HepG2 (cell line): ENCODE measurements at regions not wholly inside any gene's neighbourhood (a gene's known extent, or its start where the extent isn't known, plus 50 kb on each side); places are given as distances from the start of the nearest gene placed in this dataset.

Source experiments
- ATAC-seq: fragments of 200-7000 bp; cut with Tn5 transposase; 3 replicates; pipeline ENCODE4 v1.9.1; 2020; ENCODE audit warnings: mild to moderate bottlenecking, moderate library complexity
- BruUV-seq: library from RNA; stranded (reverse); fragments of 400-500 nt; replicated peaks from 2 replicates; lab custom pipeline; 2021; lab: Mats Ljungman, UMichigan
- CTCF ChIA-PET: fragments of 300-600 bp; formaldehyde crosslinking; extraction: SDS; loops from one replicate; lab custom pipeline; 2021; ENCODE audit warnings: low total read pairs, inconsistent platforms, low intra/inter-chr PET ratio; lab: Yijun Ruan, JAX
- POLR2A ChIA-PET: fragments of 350-600 bp; sonication (Branson Sonifier 250); formaldehyde crosslinking; loops from one replicate; lab custom pipeline; 2020; ENCODE audit warnings: antibody characterized with exemption, inconsistent platforms; lab: Yijun Ruan, JAX
- DNase-seq: peaks from one replicate; pipeline ENCODE4 v3.0.0-alpha.2; 2015; ENCODE audit warnings: low spot score
- FAIRE-seq: peaks from 3 replicates; lab custom pipeline; 2011; peaks lifted over from hg19 to GRCh38; lab: Jason Lieb, UNC
- H2AFZ ChIP-seq: one replicate; pipeline ENCODE4 v1.6.1; 2011; ENCODE audit warnings: low read length, inconsistent platforms
- H3K27ac ChIP-seq: fragments of 300-600 bp; 3 replicates; pipeline ENCODE4 v1.8.0; 2011; ENCODE audit warnings: mixed run types, mild to moderate bottlenecking, mixed read lengths, low read length, inconsistent platforms; ENCODE audit not compliant: insufficient read depth; ENCODE audit errors: extremely low read length
- H3K27me3 ChIP-seq, 2 experiments: fragments of 200-600 bp in 1 of 2; 2 replicates in 1 of 2; 3 replicates in 1 of 2; pipeline versions ENCODE4 v1.6.0 to v1.8.0; 2011; ENCODE audit warnings: low read length in 2 of 2, mild to moderate bottlenecking in 2 of 2, moderate library complexity in 2 of 2, inconsistent platforms in 1 of 2; ENCODE audit not compliant: insufficient read depth in 2 of 2, control insufficient read depth in 1 of 2
- H3K36me3 ChIP-seq, 2 experiments: fragments of 200-600 bp in 1 of 2; replicated peaks in 1 of 2; 2 replicates in 1 of 2; 3 replicates in 1 of 2; pipeline versions ENCODE4 v1.5.1 to v1.8.0; 2011; ENCODE audit warnings: low read length in 2 of 2, inconsistent platforms in 1 of 2; ENCODE audit not compliant: insufficient read depth in 2 of 2, control insufficient read depth in 1 of 2
- H3K4me1 ChIP-seq: 2 replicates; pipeline ENCODE4 v1.5.1; 2012; ENCODE audit warnings: low read length, inconsistent platforms; ENCODE audit not compliant: insufficient read depth
- H3K4me2 ChIP-seq: 2 replicates; pipeline ENCODE4 v1.6.0; 2011; ENCODE audit warnings: low read depth, low read length, inconsistent platforms
- H3K4me3 ChIP-seq, 3 experiments: fragments of 200-600 bp in 1 of 3; sonication (generic), shearing (Covaris generic) in 1 of 3; replicated peaks in 1 of 3; 2 replicates each; pipeline ENCODE4 v1.5.1; 2011 to 2016; ENCODE audit warnings: low read length in 3 of 3, inconsistent platforms in 2 of 3, low read depth in 2 of 3, mild to moderate bottlenecking in 2 of 3, control low read depth in 1 of 3, mixed read lengths in 1 of 3; ENCODE audit not compliant: insufficient read depth in 1 of 3
- H3K79me2 ChIP-seq: one replicate; pipeline ENCODE4 v1.6.1; 2011; ENCODE audit warnings: low read length, inconsistent platforms; ENCODE audit not compliant: insufficient read depth
- H3K9ac ChIP-seq: 2 replicates; pipeline ENCODE4 v1.6.0; 2011; ENCODE audit warnings: mild to moderate bottlenecking, low read depth, low read length, inconsistent platforms; ENCODE audit not compliant: insufficient read depth
- H3K9me3 ChIP-seq: 2 replicates; pipeline ENCODE4 v1.5.1; 2012; ENCODE audit warnings: mild to moderate bottlenecking, low read length
- H4K20me1 ChIP-seq: 2 replicates; pipeline ENCODE4 v1.6.0; 2011; ENCODE audit warnings: inconsistent platforms, mild to moderate bottlenecking, low read length, moderate library complexity; ENCODE audit not compliant: insufficient read depth
- ATF7-NPFF ChIP-seq: sonication (generic); formaldehyde crosslinking; IDR thresholded peaks from 2 replicates; pipeline ENCODE4 v1.8.1; 2023; ENCODE audit warnings: mild to moderate bottlenecking, low read depth, missing genetic modification reagents, moderate library complexity
- BRCA1 ChIP-seq: sonication (generic); formaldehyde crosslinking; IDR thresholded peaks from 2 replicates; pipeline ENCODE4 v1.4.0; 2020; ENCODE audit warnings: missing genetic modification reagents
- DMAP1 ChIP-seq: IDR thresholded peaks from 2 replicates; pipeline ENCODE4 v1.6.1; 2016
- SMAD3 ChIP-seq: sonication (generic); formaldehyde crosslinking; IDR thresholded peaks from 2 replicates; pipeline ENCODE4 v1.4.0; 2020; ENCODE audit warnings: missing genetic modification reagents
- TP53 ChIP-seq: sonication (generic); formaldehyde crosslinking; conservative IDR thresholded peaks from 2 replicates; pipeline ENCODE4 v1.4.0; 2020; ENCODE audit warnings: missing genetic modification reagents
- TSC22D2 ChIP-seq: sonication (generic); formaldehyde crosslinking; IDR thresholded peaks from 2 replicates; pipeline ENCODE4 v1.5.1; 2020; ENCODE audit warnings: missing genetic modification reagents, mild to moderate bottlenecking, borderline replicate concordance
- ZNF501 ChIP-seq: sonication (generic); formaldehyde crosslinking; IDR thresholded peaks from 2 replicates; pipeline ENCODE4 v1.5.1; 2020; ENCODE audit warnings: mild to moderate bottlenecking, moderate library complexity, missing genetic modification reagents
- ZNF713 ChIP-seq: sonication (generic); formaldehyde crosslinking; IDR thresholded peaks from 2 replicates; pipeline ENCODE4 v1.4.0; 2020; ENCODE audit warnings: mild to moderate bottlenecking, missing genetic modification reagents
- ZNF775 ChIP-seq: sonication (generic); formaldehyde crosslinking; IDR thresholded peaks from 2 replicates; pipeline ENCODE4 v1.4.0; 2020; ENCODE audit warnings: missing genetic modification reagents, mild to moderate bottlenecking, moderate library complexity, borderline replicate concordance
- WGBS: methylation state at CpG from one replicate; pipeline ENCODE4 v1.1.6; 2017; ENCODE audit warnings: low lambda C conversion rate; 5-methylcytosine and 5-hydroxymethylcytosine counted together
- in situ Hi-C: cut with HindIII; loops from 2 replicates; pipeline ENCODE4 v1.10.0; 2017; ENCODE audit warnings: low pct_unique_long_range_greater_than_20kb; ENCODE audit not compliant: extremely low pct_ligation_motif_present
- intact Hi-C: fragments of 100-400 bp; cut with micrococcal nuclease; formaldehyde crosslinking; loops from one replicate; pipeline ENCODE4 v1.10.0; 2022; ENCODE audit not compliant: unreplicated experiment
- TF ChIP-seq, protein P1 (sequence below): IDR thresholded peaks from 2 replicates; pipeline ENCODE4 v1.6.1; 2016; ENCODE audit warnings: mild to moderate bottlenecking
- TF ChIP-seq, protein P2 (sequence below): sonication (generic); formaldehyde crosslinking; IDR thresholded peaks from 2 replicates; pipeline ENCODE4 v1.9.0; 2022; ENCODE audit warnings: low read depth, missing genetic modification reagents

DNA sequence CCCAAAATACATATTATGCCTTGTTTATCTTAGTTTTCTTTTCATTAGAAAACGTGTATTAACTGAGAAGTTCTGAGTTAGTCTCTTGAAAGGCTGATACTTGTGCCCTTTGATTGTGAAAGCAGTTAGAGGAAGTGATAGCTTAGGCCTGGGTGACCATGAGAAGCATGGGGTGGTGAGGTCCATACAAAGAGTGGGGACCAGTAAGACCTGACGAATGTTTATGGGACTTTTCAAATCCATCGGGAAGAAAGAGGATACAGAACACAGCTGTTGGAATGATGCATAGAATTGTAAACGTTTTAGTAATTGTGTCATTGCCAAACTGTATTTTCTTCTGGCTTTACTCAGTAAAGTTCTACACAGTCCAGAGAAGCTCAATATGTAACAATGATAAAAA is 259.8 kb downstream of the LMO4 start:
- no peak overlapping the region for H3K9ac ChIP-seq
- no peaks in the 10 kb centered on the region for H4K20me1 ChIP-seq
- H3K79me2 ChIP-seq = no peaks in the 10 kb centered on the region
- no peaks in the 10 kb centered on the region for H3K9me3 ChIP-seq
- DNase-seq = no peak
- ChIA-PET POLR2A (no interaction called here), CTCF (no interaction called here)
- H3K27me3 ChIP-seq = no peaks in the 10 kb centered on the region
- H3K4me3 ChIP-seq = no peak overlapping the region
- H3K4me2 ChIP-seq = no peak overlapping the region
- no peak overlapping the region for H2AFZ ChIP-seq
- FAIRE-seq = no peak
- in situ Hi-C loops = no loop called here
- no peak overlapping the region for H3K27ac ChIP-seq
- BruUV-seq = no TSS peak
- no peaks in the 10 kb centered on the region for H3K4me1 ChIP-seq
- no peak for ATAC-seq
- TF ChIP-seq, protein P1, sequence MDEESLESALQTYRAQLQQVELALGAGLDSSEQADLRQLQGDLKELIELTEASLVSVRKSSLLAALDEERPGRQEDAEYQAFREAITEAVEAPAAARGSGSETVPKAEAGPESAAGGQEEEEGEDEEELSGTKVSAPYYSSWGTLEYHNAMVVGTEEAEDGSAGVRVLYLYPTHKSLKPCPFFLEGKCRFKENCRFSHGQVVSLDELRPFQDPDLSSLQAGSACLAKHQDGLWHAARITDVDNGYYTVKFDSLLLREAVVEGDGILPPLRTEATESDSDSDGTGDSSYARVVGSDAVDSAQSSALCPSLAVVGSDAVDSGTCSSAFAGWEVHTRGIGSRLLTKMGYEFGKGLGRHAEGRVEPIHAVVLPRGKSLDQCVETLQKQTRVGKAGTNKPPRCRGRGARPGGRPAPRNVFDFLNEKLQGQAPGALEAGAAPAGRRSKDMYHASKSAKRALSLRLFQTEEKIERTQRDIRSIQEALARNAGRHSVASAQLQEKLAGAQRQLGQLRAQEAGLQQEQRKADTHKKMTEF (CRISPR knock-in tag) = no peak
- no peak for TF ChIP-seq TP53
- TF ChIP-seq BRCA1 (CRISPR knock-in tag) = no peak
- no peak for TF ChIP-seq ZNF501 (CRISPR knock-in tag)
- no peak for TF ChIP-seq ZNF775 (CRISPR knock-in tag)
- TF ChIP-seq TSC22D2 (CRISPR knock-in tag) = no peak
- no peak for TF ChIP-seq ATF7-NPFF (CRISPR knock-in tag)
- no peak for TF ChIP-seq ZNF713 (CRISPR knock-in tag)
- TF ChIP-seq SMAD3 (CRISPR knock-in tag) = no peak
- TF ChIP-seq, protein P2, sequence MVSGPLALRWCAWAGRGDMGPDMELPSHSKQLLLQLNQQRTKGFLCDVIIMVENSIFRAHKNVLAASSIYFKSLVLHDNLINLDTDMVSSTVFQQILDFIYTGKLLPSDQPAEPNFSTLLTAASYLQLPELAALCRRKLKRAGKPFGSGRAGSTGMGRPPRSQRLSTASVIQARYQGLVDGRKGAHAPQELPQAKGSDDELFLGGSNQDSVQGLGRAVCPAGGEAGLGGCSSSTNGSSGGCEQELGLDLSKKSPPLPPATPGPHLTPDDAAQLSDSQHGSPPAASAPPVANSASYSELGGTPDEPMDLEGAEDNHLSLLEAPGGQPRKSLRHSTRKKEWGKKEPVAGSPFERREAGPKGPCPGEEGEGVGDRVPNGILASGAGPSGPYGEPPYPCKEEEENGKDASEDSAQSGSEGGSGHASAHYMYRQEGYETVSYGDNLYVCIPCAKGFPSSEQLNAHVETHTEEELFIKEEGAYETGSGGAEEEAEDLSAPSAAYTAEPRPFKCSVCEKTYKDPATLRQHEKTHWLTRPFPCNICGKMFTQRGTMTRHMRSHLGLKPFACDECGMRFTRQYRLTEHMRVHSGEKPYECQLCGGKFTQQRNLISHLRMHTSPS (CRISPR knock-in tag) = no peak
- TF ChIP-seq DMAP1 (CRISPR knock-in tag) = no peak
- H3K36me3 ChIP-seq = no peaks in the 10 kb centered on the region
- intact Hi-C loops = no loop called here
- WGBS = 18% methylated on average over 4 of the region's 4 CpGs
